NCI-H226 (cell line): ENCODE measurements at regions not wholly inside any gene's neighbourhood (a gene's known extent, or its start where the extent isn't known, plus 50 kb on each side); places are given as distances from the start of the nearest gene placed in this dataset.

Experiments used
- DNase-seq: peaks from one replicate; pipeline ENCODE4 v3.0.0-alpha.2; 2015

DNA sequence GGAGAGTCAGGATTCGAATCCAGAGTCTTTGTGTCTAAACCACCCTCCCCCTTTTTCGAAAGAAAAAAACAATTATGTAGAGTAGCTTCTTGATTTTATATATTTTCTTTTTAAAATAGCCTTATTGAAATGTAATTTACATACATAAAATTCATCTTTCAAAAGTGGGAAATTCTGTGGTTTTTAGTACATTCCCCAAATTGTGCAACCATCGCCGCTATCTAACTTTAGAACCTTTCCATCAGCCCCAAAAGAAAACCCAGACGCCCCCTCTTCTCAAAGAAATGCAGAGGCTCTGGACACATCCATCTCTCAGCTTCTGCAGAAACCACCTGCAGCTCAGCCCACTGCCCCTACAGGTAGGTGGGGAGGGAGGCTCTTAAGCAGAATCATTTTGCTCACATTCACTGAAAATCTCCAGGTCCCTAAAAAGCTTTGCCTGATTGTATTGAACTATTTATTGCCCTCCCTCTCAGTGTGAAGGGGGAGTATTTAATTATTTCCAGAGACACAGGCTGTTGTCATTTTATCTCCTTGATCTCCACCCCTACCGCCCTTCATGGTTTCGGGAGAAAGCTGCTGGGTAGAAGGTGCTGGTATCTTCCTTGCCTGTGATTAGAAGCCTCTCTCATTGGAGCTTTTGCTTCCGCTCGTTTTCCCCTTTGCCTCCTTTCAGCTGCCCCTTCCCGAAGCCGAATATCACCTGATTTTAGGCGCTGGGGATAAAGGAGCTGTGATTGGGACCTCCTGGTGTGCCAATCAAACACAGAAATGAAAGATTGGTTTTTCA, 68.7 kb upstream of the KCNG1 start:
- DNase-seq = no peak

DNA sequence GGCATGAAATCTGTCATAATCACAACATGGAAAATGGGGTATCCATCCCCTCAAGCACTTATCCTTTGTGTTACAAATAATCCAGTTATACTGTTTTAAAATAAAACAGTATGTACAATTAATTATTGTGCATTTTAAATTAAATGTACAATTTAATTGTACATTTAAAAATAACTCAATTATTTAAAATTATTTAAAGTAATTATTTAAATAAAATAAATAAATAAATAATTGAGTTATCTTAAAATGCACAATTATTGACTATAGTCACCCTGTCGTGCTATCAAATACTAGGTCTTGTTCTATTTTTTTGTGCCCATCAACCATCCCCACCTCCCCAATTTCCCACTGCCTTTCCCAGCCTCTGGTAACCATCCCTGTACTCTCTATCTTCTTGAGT, 66.9 kb upstream of the KCNG1 start:
- no peak for DNase-seq

DNA sequence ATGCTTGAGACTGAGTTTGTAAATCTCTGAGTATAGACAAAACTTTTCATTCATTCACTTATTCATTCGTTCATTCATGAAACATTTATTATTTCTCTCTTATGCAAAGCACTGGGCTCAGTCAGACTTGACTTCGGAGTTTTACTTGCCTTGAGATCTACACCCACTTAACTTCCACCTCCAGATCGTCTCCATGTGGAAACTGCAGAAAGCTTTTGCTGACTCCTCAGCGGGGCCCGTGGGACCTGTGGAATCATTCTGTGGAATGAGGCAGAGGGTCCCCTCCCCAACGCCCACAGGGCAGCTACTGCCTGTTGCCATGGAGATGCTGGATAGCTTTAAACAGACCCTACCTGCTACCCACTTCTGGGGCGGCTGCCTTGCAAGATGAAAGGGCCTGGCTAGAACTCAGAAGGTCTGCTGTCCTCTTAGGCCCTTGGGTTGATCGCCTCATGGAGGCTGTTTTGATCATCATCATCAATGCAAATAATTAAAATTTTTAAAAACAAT, 66.4 kb upstream of the KCNG1 start:
- no peak for DNase-seq

DNA sequence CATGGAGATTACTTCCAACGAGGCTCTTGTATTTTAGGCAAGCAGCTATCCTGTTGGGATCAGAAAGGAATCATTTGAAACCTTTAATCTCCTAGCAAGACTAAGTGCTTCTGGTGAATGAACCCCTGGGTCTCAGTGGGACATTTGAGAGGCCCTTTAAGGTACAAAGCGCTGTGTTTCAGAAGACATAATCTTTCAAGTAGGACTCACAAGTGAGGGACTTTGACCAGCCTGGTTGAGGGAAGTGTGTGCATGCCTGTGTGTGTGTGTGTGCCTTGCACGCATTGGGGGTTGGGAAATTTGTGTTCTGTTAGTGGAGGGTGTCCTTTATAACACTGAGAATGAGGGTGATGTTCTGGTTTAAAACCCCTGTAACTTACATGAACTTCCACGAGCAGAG, 64.4 kb upstream of the KCNG1 start:
- DNase-seq = no peak

DNA sequence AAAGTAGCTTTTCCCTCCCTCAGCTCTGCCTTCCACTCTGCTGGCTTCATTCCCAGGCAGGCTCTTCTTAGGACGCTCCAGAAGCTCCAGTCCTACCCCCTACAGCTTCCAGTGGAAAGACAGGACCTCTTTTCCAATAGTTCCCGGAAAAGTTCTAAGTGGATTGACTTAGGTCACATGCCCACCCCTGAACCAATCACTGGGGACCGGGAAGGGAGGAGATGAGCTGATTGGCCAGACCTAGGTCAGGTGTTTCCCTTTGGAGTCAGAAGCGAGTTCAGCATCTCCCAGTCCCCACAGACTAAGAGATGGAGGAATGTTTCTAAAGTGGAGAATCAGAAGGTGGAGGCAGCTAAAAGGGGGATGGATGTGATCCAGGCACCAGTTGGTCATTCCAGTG, 62.9 kb upstream of the KCNG1 start:
- no peak for DNase-seq

DNA sequence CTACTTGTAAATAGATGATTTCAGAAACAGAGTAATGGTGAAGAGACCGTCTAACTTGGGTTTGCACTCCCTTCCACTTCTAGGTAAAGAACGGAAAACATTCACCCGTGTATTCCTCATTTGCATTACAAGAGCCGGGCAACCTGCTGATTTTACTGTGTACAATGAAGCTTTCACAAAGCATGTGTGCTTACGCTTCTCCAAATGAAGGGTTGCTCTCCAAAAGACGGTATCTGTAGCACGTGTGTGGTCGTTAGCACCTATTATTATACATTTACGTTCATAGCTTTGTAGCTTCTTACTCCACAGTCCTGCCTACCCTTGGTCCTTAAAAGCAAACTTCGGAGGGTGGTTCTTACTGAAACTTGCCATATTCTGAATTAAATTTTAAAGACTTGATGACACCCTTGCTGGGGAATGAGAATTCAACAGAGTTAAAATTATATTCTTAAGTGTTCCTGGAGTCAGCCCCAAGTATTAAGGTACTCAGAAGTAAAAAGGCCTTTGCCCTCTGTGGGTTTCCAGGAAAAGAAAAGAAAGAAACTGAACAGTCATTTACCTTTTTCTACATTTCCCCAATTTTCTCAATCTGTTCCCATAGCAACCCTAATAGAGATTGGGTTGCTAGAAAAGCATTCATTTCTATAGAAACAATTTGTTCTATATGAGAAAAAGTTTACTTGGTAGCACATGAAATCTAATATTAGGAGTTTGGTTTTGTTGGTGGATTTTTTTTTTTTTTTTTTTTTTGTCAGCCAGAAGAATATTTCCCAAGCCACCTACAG, 61.9 kb upstream of the KCNG1 start:
- DNase-seq = no peak

DNA sequence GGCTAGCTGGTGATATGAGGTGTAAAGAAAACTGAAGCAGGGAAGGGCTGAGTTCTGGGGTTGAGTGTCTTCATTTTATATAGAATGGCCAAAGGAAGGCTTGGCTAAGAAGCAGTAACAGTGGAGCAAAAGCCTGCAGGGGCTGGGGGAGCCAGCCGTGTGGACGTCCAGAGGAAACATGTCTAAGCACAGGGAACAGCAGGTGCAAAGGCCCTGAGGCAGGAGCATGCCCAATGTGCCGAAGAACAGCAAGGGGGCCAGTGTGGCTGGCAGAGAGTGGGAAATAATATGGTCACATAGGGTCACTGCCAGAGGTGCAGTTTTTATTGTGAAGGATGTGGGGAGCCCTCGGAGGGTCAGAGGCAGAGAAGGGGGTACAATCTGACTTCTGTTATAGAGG, 60.5 kb upstream of the KCNG1 start:
- no peak for DNase-seq

DNA sequence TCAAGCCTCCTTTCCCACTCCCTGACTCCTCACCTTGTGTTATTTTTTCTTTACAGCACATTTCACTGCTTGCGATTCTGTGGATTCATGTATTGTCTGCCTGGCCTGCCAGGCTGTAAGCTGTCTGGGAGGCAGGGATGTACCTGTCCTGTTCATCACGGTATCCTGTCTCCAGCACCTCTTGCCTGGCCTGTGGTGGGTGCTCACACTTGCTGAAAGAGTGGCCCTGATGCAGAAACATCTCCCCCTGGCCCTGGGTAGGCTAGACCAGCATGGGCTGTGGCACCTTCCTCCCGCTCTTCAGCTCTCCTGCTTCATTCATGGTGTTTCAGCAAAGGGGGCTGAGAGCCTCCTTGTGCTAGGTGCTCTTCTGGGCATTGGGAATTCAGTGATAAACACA, 60.1 kb upstream of the KCNG1 start:
- DNase-seq = no peak

DNA sequence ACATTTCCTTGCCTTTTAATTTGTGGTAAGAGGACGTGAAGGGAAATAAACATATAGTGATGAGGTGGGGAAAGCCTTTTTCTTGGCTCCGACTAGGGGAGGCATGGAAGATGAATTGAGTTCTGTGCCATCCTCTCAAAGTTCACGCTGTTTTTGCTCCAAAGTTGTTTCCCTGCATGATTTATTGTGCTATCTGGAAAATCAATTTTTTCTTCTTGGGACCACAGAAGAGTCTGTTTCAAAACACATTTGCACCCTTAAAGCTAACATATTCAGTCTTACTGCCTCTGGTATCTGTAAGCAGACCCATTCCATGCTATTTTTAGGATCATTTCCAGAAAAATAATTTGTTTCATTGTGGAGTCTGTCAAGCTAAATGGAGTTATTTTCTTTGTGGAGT, 57.6 kb upstream of the KCNG1 start:
- DNase-seq = no peak

DNA sequence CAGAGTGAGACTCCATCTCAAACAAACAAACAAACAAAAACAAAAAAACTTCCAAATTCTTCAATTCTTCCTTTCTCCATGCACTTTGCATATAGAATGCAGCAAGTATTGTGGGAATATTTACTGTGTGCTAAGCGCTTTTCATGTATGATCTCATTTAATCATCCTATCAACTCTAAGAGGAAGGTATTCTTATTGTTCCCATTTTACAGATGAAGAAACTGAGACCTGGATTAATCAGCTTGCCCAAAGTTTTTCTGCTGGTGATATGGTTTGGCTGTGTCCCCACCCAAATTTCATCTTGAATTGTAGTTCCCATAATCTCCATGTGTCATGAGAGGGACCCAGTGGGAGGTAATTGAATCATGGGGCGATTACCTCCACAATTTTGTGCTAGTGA, 56.6 kb upstream of the KCNG1 start:
- no peak for DNase-seq

DNA sequence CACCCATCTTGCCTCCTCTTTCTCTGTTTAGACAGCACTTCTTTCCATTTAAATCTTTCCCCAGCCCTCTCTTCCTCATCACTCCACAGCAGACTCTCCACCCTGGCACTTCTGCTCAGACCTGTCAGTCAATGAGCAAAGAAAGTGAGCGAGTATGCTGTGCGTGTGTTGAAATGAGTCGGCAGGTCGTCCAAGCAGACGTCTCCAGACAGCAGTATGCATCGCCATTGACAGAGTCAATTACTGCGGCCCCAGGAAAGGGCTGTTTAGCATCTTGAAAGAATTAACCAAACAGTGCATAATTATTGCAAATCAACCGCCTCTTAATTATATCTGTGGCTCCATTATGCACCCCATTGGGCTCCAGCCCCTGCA, 54.8 kb upstream of the KCNG1 start:
- DNase-seq = no peak

DNA sequence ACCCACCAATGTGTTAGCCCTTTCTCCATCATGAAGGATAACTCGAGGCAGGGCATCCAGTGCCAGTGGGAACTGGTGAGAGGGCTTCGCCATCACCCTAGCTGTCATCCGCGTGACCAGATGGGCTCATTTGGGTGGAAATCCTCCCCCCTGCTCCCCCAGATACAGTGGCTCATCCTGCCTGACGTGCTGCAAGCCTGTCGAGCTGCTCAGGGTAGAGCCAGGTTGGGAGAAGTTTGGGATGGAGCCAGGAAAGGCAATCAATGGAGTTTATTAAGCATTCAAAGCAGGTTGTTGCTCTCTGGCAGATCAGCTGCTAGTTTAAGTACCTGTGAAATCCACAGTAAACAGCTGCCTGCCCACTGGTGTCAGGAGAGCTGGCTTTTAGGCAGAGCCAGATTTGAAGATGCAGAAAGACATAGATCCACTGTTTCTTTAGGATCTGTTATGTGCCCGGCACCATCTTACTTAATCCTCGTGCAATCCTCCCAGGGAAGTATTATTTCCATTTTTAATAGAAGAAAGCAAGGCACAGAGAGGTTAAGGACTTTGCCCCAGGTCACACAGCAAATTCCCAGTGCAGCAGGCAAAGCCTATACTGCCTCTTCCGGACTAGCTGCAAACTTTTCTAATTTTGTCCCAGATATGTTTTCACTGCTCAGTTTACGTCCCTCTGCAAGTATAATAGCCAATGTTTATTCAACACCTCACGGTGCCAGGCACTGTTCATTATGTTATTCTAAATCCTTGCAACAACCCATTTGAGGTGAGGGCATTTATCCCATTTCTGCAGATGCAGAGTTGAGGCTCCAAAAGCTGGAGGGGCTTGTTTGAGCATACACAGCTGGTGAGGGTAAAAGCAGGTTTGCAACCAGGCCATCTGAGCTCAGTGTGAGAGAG, 54.1 kb upstream of the KCNG1 start:
- DNase-seq = no peak

DNA sequence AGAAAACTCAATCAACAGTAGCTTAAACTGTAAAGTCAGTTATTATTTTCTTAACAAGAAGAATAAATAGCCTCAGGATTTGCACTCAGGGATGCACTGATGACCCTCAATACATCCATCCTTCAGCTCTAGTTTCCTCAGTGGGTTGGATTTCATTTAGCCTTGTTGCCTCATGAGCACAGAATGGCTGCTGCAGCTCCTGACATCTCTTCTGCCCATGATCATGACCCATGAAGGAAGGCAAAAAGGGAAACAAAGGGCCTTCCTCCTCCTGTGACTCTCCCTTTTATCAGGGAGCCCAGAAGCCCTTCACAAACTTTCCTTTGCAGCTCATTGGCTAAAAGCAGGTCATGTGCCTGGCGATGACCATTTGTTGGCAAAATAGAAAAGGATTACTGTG, 51.2 kb upstream of the KCNG1 start:
- DNase-seq = no peak
